NCI-H446 (cell line): ENCODE measurements at regions not wholly inside any gene's neighbourhood (a gene's known extent, or its start where the extent isn't known, plus 50 kb on each side); places are given as distances from the start of the nearest gene placed in this dataset.

Experiments used
- DNase-seq, 2 experiments: peaks; one replicate each; lab custom pipeline; 2025; lab: John Stamatoyannopoulos, UW

- no peak for DNase-seq
These were observed 135.6 kb upstream of the SLC22A23 start for GRCh38 chr6:3592371-3592941.

- no peak for DNase-seq
These were observed 135.1 kb upstream of the SLC22A23 start for GRCh38 chr6:3591970-3592369.

GRCh38 chr6:3587660-3588059 lies 130.8 kb upstream of the SLC22A23 start:
- DNase-seq: no peak

GRCh38 chr6:3585320-3585935 lies 128.6 kb upstream of the SLC22A23 start:
- DNase-seq: no peak

GRCh38 chr6:3584606-3585005 lies 127.8 kb upstream of the SLC22A23 start:
- no peak for DNase-seq

- no peak for DNase-seq
These were observed 124.6 kb upstream of the SLC22A23 start for GRCh38 chr6:3581469-3581868.

GRCh38 chr6:3579652-3580175 lies 122.9 kb upstream of the SLC22A23 start:
- no peak for DNase-seq

- DNase-seq: no peak
These were observed 122.1 kb upstream of the SLC22A23 start for GRCh38 chr6:3578981-3579380.

- no peak for DNase-seq
These were observed 120.7 kb upstream of the SLC22A23 start for GRCh38 chr6:3577517-3577916.

- DNase-seq: no peak
These were observed 118.9 kb upstream of the SLC22A23 start for GRCh38 chr6:3575701-3576100.

- DNase-seq: no peak
These were observed 118.3 kb upstream of the SLC22A23 start for GRCh38 chr6:3575166-3575565.

GRCh38 chr6:3573670-3574069 lies 116.8 kb upstream of the SLC22A23 start:
- DNase-seq: no peak

- no peak for DNase-seq
These were observed 115.0 kb upstream of the SLC22A23 start for GRCh38 chr6:3571836-3572235.

- DNase-seq: no peak
These were observed 114.4 kb upstream of the SLC22A23 start for GRCh38 chr6:3571250-3571681.

- no peak for DNase-seq
These were observed 113.0 kb upstream of the SLC22A23 start for GRCh38 chr6:3569816-3570215.

GRCh38 chr6:3568396-3569082 lies 111.7 kb upstream of the SLC22A23 start:
- peak; percentile 14 to 65 for DNase-seq

GRCh38 chr6:3566812-3567211 lies 110.0 kb upstream of the SLC22A23 start:
- no peak for DNase-seq

- DNase-seq: no peak
These were observed 108.4 kb upstream of the SLC22A23 start for GRCh38 chr6:3565291-3565690.

GRCh38 chr6:3561725-3562124 lies 104.9 kb upstream of the SLC22A23 start:
- no peak for DNase-seq

- DNase-seq: no peak
These were observed 103.4 kb upstream of the SLC22A23 start for GRCh38 chr6:3560211-3560610.

- no peak for DNase-seq
These were observed 102.7 kb upstream of the SLC22A23 start for GRCh38 chr6:3559561-3559960.

GRCh38 chr6:3557336-3557735 lies 100.5 kb upstream of the SLC22A23 start:
- DNase-seq: peak in 1 of 2 experiments; percentile 4

- DNase-seq: no peak
These were observed 96.4 kb upstream of the SLC22A23 start for GRCh38 chr6:3553254-3553653.
